GM18520 (cell line): ENCODE measurements at regions not wholly inside any gene's neighbourhood (a gene's known extent, or its start where the extent isn't known, plus 50 kb on each side); places are given as distances from the start of the nearest gene placed in this dataset.

Experiments used
- ATAC-seq: cut with Tn5 transposase; IDR thresholded peaks from one replicate; pipeline ENCODE4 v1.9.1; 2021; ENCODE audit not compliant: unreplicated experiment

- ATAC-seq: no peak
Measured at GRCh38 chrX:79645749-79646148, 278.6 kb upstream of the ITM2A start.

- ATAC-seq: no peak
Measured at GRCh38 chrX:79631526-79631925, 264.4 kb upstream of the ITM2A start.

- ATAC-seq: peak; percentile 89
Measured at GRCh38 chrX:79630033-79631009, 263.2 kb upstream of the ITM2A start.

- ATAC-seq: peak; percentile 71
Measured at GRCh38 chrX:79623098-79623762, 256.1 kb upstream of the ITM2A start.

GRCh38 chrX:79618280-79618679 is 251.1 kb upstream of the ITM2A start:
- no peak for ATAC-seq

GRCh38 chrX:79604364-79604763 is 237.2 kb upstream of the ITM2A start:
- no peak for ATAC-seq

GRCh38 chrX:79601341-79602131 is 234.4 kb upstream of the ITM2A start:
- no peak for ATAC-seq

- ATAC-seq: no peak
Measured at GRCh38 chrX:79592259-79592658, 225.1 kb upstream of the ITM2A start.

GRCh38 chrX:79588233-79588632 is 221.1 kb upstream of the ITM2A start:
- ATAC-seq: no peak

GRCh38 chrX:79573760-79574159 is 206.6 kb upstream of the ITM2A start:
- no peak for ATAC-seq

- no peak for ATAC-seq
Measured at GRCh38 chrX:79572566-79572965, 205.4 kb upstream of the ITM2A start.

GRCh38 chrX:79570524-79571240 is 203.5 kb upstream of the ITM2A start:
- no peak for ATAC-seq

- no peak for ATAC-seq
Measured at GRCh38 chrX:79568309-79568708, 201.2 kb upstream of the ITM2A start.

- no peak for ATAC-seq
Measured at GRCh38 chrX:79564362-79564761, 197.2 kb upstream of the ITM2A start.

- ATAC-seq: no peak
Measured at GRCh38 chrX:79559290-79559689, 192.2 kb upstream of the ITM2A start.

GRCh38 chrX:79557212-79557611 is 190.1 kb upstream of the ITM2A start:
- no peak for ATAC-seq

- no peak for ATAC-seq
Measured at GRCh38 chrX:79556800-79557199, 189.7 kb upstream of the ITM2A start.

- ATAC-seq: no peak
Measured at GRCh38 chrX:79530310-79531108, 163.4 kb upstream of the ITM2A start.

GRCh38 chrX:79524642-79525041 is 157.5 kb upstream of the ITM2A start:
- ATAC-seq: no peak

- ATAC-seq: no peak
Measured at GRCh38 chrX:79515529-79515928, 148.4 kb upstream of the ITM2A start.
